UCSD-AML1 (cell line): ENCODE measurements at regions not wholly inside any gene's neighbourhood (a gene's known extent, or its start where the extent isn't known, plus 50 kb on each side); places are given as distances from the start of the nearest gene placed in this dataset.
"Not testable (repeated sequence)": the region's sequence is repeated elsewhere in the genome, so short reads cannot be mapped to it uniquely, and the experiment has no call there.

ENCODE experiments used
- DNase-seq: peaks from one replicate; lab custom pipeline; 2025; ENCODE audit not compliant: unreplicated experiment; lab: John Stamatoyannopoulos, UW

DNA sequence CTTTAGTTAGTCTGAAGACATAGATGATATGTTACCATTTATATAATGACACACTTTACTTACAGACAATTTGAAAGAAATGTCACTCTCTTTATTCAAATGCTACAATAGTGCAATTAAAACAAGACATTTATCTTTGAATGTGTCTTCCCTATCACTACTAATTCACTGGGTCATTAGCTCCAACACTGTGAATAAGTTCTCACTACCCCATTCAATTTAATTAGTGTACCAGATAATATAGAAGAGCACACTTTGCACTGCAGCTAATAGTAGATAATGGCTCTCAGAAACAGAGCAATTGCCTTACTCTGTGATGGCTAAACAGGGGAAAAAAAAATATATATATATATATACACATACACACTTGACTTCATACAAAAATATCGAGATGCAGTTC, 497.0 kb downstream of the DTWD2 start:
- no peak for DNase-seq

DNA sequence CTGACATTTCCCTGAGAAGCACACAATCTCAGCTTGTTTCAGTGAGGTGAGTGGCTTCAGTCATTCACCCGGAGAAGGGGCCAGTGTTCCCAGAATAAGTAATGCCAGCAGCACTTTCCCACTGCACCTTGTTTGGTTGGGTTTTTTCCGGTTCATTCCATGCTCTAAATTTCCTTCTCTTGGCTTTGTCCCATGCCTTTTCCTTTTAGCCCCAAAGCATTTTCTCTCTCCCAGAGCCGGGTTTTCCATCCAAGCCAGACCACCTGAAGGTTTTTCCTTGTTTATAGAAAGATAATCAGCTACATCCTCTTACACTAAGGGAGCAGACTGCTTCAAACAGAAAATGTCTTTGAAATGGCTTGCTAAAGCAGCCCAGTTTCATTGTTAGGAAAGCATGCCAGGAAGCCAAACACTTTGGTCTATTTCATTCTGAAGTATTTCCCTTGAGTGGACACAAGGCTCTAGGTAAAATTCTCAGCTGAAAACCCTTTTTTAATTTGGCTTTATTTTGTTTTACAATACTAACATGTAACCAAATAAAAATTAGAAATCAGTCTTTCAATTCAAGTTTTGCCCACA, 501.6 kb downstream of the DTWD2 start:
- no peak for DNase-seq

DNA sequence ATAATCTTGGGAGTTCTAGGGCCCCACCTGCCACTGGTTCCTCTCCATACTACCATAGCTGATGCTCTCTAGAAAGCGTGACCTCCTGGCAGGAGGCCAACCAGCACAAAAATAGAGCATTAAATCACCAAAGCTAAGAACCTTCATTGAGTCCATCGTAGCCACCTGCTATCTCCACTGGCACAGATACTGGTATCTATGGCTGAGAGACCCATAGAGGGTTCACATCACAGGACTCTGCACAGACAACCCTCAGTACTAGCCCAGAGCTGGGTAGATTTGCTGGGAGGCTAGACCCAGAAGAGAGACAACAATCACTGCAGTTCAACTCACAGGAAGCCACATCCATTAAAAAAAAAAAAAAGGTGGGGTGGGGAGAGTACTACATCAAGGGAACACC, 509.1 kb downstream of the DTWD2 start:
- no peak for DNase-seq

DNA sequence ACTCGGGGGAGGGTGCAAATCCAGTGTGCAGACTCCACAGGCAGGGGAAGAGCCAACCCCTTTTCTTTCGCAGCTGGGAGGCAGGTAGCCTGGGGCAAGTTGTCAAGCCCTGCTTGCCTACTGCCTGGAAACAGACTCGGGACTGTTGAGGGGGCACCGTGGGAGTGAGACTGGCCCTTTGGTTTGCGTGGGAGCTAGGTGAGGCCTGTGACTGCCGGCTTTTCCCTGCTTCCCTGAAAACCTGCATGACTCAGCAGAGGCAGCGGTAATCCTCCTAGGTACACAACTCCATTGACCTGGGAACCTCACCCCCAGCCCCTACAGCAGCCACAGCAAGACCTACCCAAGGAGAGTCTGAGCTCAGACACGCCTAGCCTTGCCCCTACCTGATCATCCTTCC, 509.5 kb downstream of the DTWD2 start:
- DNase-seq = no peak

DNA sequence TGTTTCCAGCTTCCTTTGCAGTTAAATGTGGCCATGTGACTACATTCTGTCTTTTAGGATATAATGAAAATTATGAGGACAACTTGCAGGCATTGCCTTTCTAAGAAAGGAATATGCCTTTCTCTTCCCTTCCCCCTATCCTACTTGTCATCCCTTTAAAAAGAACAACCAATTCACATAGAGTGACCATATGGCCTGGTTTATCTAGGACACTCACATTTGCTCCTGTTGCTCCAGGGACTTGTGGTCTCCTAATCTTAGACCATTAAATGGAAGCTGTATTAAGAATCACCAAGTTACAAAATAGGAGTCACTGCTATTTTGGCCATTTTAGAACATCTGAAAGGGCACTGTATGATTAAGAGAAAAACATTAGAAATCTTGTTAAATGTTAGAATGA, 520.3 kb downstream of the DTWD2 start:
- DNase-seq = no peak

GRCh38 chr5:118467103-118467502, 521.2 kb downstream of the DTWD2 start:
- no peak for DNase-seq

DNA sequence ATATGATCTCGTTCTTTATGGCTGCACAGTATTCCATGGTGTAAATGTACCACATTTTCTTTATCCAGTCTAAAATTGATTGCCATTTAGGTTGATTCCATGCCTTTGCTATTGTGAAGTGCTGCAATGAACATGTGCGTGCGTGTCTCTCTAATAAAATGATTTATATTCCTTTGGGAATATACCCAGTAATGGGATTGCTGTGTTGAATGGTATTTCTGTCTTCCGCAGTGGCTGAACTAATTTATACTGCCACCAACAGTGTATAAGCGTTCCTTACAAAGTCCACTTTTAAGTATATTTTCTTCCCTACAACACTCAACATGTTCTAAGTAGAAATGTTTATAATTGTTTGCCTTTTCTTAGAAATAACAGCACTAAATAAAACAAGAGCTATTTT, 521.9 kb downstream of the DTWD2 start:
- DNase-seq = no peak

- not testable (repeated sequence) for DNase-seq
Measured at GRCh38 chr5:118462276-118462675, 526.1 kb downstream of the DTWD2 start.

DNA sequence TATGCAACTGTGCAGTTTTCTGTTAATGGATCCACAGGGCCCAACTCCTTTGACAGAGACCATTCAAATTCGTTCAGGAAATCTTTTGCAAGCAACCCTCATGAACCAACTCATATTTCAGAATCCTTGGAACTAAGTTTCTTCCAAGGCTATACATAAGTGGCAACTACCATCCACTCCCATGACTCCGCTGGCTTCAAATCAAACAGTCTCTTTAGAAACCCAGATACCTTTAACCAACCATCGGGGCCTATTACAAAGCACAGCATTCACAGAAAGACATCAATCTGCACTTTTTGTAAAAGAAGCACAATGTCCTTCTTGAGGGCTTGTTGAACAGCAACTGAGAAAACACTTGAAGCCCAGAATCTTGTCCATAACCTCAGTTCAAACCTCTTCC, 526.9 kb downstream of the DTWD2 start:
- DNase-seq = no peak

GRCh38 chr5:118459490-118459889, 528.9 kb downstream of the DTWD2 start:
- DNase-seq = no peak

DNA sequence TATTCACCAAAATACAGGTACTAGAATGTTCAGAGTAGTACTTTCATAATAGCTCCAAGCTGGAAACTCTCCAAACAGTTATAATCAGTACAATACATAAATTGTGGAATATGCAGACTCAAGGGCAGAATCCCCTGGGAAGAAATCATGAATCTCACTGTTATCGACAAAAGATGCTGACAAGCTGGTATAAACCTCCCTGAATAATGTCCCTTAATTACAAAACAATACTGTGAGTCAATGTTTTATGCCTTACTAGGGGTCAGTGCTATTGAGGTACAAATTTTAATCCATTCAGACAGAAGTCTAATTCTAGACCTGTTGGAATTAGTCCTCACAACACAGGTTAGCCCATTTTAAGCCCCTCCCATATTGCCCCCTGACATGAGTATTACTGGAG, 532.3 kb downstream of the DTWD2 start:
- no peak for DNase-seq

DNA sequence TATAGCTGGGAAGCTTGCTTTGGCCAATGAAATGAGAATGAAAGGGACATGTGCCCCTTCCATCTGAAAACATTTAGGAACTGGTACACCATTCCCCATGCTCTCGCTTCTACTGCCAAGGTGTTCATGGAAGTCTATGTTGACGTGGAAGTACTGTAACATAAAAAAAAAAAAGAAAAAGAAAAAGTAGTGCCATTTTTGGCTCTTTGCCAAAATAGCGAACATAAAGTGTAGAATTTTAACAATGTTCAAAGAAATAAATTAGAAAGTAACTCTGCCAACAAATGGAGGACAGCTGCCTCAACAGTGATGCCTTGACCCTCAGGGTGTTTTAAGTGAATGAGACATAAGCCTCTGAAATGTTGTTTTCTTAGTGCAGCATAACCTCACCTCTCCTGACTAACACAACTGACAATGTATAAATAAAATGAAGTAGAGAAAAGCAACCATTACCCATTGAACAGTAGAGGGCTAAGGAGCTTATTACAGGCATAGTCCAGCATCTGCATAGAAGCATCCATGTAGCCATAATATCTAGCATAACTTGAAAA, 536.6 kb downstream of the DTWD2 start:
- no peak for DNase-seq

DNA sequence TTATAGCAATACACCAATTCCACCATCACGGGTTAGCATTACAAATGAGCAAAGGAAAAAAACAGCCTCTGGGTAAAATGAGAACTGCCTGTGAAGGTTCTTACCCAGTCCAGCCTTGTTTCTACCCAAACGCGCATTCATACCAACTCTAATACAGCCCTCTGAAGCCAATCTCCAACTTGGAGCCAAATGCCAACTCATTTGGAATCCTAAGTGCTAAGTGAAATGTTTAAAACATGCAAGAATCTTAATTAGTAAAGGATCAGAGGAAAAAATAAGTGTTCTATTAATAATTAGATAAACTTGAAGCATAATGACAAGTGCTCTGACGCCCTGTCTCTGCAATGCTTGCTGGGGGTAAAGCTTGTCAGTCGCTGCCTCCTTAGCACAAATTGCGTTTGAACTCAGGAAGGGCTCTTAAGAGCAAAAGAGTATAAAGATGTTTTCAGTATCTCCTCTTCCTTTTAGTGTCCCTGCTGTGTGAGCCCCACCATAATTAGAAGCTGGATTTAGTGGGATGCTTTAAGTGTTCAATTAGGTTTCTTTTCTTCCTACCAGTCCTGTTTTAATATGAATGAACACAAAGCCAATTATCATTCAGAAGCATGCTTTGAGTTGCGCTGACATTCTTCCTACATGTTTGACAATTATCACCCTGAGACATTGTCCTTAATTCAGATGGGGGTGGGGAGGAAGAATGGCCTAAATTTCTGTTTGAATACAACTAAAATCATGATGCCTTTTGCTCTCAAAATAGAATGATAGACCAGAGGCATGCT, 537.6 kb downstream of the DTWD2 start:
- no peak for DNase-seq

DNA sequence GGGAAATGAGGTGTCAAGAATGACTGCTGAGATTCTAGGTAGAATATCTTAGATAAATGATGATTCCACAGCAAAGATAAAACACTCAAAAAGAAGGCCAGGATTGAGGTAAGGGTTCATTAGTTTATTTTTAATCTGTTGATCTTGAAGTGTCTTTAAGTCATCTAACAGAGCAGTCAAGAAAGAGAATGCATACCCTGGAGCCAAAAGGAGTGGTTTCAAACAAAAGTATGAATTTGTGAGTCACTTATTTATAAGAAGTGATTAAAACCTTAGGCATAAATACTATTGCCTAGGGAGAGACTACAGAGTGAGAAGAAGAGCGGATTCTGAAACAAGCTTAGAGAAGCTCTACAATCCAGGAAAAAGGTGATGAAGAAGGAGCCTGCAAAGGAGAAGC, 541.0 kb downstream of the DTWD2 start:
- DNase-seq = no peak

- no peak for DNase-seq
Measured at GRCh38 chr5:118441956-118442355, 546.4 kb downstream of the DTWD2 start.

GRCh38 chr5:118441034-118441433, 547.3 kb downstream of the DTWD2 start:
- no peak for DNase-seq

- no peak for DNase-seq
Measured at GRCh38 chr5:118440496-118440895, 547.9 kb downstream of the DTWD2 start.

DNA sequence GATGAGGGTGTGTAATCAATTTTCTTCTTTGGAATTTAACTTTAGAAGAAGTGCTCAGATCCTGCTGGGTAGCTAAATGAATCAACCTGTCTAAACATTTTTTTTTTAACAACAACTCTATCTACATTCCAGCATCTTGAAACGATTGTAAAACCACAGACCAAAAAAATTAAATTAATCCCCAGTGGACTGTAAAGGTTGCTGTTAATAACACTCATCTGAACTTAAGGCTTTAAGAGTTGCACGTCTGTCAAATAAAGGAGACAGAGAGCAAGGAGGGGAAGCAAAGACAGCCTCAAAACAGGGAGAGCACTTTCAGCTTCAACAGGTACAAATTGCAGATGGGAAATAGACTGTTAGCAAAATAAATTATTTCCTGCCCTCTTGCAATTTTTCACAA, 548.5 kb downstream of the DTWD2 start:
- no peak for DNase-seq

DNA sequence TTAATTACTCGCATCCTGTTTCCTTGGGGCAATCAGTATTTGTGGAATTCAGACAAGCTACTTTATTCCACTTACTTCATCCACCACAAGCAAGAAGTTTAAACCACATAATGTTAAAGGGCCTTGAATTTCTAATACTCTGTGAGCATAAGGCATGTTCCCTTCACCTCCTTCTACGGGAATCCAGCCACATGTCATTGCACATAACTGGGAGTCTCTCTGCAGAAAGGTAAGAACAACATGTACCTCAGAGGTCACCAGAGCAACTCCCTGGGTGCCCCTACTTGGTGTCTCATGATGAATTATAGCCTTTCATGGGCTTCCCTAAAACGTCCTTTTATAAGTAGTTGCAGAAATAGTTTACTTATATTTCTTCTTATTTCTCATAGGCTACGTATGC, 553.2 kb downstream of the DTWD2 start:
- no peak for DNase-seq

- DNase-seq = no peak
Measured at GRCh38 chr5:118434522-118434921, 553.8 kb downstream of the DTWD2 start.

- DNase-seq = no peak
Measured at GRCh38 chr5:118430076-118430475, 558.3 kb downstream of the DTWD2 start.

- DNase-seq = no peak
Measured at GRCh38 chr5:118407958-118408357, 580.4 kb downstream of the DTWD2 start.

GRCh38 chr5:118405650-118406061, 582.7 kb downstream of the DTWD2 start:
- DNase-seq = no peak
